WTC11 (cell line): ENCODE measurements at regions not wholly inside any gene's neighbourhood (a gene's known extent, or its start where the extent isn't known, plus 50 kb on each side); places are given as distances from the start of the nearest gene placed in this dataset.

Source experiments
- CREB1 ChIP-seq: sonication (generic); formaldehyde crosslinking; IDR thresholded peaks from 2 replicates; pipeline ENCODE4 v1.8.0; 2023; ENCODE audit warnings: mild to moderate bottlenecking, missing genetic modification reagents
- NR1H2 ChIP-seq: sonication (generic); formaldehyde crosslinking; IDR thresholded peaks from 2 replicates; pipeline ENCODE4 v1.9.0; 2021; ENCODE audit warnings: mild to moderate bottlenecking, moderate library complexity, missing genetic modification reagents
- PRRX2 ChIP-seq: fragments of 250-450 bp; sonication (Bioruptor Pico); IDR thresholded peaks from 2 replicates; pipeline ENCODE4 v1.8.0; 2021; ENCODE audit warnings: mild to moderate bottlenecking
- TF ChIP-seq, protein P1 (sequence below): fragments of 200-600 bp; IDR thresholded peaks from 2 replicates; pipeline ENCODE4 v1.8.0; 2022; ENCODE audit warnings: antibody characterized with exemption
- TF ChIP-seq, protein P2 (sequence below): sonication (generic); formaldehyde crosslinking; IDR thresholded peaks from 2 replicates; pipeline ENCODE4 v1.8.1; 2023; ENCODE audit warnings: mild to moderate bottlenecking, missing genetic modification reagents, moderate library complexity

DNA sequence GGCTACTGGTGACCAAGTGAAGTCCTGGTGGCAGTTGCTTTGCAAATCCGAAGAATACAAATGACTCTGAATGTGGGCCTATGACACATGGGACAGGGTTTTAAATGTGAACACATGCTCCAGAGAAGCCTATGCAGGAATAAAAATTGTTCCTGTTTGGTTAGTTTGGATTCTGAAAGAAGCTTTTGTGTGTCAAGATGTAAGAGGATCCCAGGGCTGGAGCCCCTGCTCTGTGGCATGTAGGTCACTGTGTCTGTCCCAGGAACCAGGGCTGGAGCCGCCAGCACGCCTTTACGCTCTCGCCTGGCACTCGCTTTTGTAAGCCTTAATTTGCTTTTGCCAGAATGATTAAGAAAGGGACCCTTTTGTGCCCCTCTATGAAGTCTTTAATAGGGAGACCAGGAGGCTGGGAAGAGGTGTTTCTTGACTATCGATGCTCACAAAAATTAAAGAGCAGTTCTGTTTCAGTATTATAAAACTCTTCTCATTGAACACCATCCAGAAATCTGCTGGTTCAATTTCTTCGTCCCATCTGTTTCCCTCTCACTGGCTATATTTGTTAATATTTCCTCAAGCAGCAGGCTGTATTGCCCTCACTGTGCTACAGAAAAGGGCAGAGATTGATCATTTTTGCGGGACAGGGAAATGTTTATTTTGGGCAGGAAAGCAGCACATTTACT lies 532.7 kb upstream of the POU3F3 start:
- TF ChIP-seq, protein P1, sequence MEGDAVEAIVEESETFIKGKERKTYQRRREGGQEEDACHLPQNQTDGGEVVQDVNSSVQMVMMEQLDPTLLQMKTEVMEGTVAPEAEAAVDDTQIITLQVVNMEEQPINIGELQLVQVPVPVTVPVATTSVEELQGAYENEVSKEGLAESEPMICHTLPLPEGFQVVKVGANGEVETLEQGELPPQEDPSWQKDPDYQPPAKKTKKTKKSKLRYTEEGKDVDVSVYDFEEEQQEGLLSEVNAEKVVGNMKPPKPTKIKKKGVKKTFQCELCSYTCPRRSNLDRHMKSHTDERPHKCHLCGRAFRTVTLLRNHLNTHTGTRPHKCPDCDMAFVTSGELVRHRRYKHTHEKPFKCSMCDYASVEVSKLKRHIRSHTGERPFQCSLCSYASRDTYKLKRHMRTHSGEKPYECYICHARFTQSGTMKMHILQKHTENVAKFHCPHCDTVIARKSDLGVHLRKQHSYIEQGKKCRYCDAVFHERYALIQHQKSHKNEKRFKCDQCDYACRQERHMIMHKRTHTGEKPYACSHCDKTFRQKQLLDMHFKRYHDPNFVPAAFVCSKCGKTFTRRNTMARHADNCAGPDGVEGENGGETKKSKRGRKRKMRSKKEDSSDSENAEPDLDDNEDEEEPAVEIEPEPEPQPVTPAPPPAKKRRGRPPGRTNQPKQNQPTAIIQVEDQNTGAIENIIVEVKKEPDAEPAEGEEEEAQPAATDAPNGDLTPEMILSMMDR, result no peak
- no peak for TF ChIP-seq NR1H2 (CRISPR knock-in tag)
- TF ChIP-seq CREB1 (CRISPR knock-in tag), result no peak
- TF ChIP-seq, protein P2, sequence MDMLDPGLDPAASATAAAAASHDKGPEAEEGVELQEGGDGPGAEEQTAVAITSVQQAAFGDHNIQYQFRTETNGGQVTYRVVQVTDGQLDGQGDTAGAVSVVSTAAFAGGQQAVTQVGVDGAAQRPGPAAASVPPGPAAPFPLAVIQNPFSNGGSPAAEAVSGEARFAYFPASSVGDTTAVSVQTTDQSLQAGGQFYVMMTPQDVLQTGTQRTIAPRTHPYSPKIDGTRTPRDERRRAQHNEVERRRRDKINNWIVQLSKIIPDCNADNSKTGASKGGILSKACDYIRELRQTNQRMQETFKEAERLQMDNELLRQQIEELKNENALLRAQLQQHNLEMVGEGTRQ (CRISPR knock-in tag), result no peak
- no peak for TF ChIP-seq PRRX2 (CRISPR knock-in tag)
